Activated T-helper 2 cell treated with anti-CD3 and anti-CD28 coated beads, Interferon-gamma antibody, Interleukin-2, Interleukin-4, amounts not matched to agents 10 μg/mL and 5 μg/mL and 100 μg/mL, durations not matched to agents 14 hours and 24 hours and 36 hours (primary cell): ENCODE measurements at regions not wholly inside any gene's neighbourhood (a gene's known extent, or its start where the extent isn't known, plus 50 kb on each side); places are given as distances from the start of the nearest gene placed in this dataset.

Source experiments
- DNase-seq: peaks from one replicate; pipeline ENCODE4 v3.0.0; 2021; ENCODE audit warnings: low spot score
- H3K27ac Mint-ChIP-seq: one replicate; pipeline ENCODE4 v1.8.0; 2021; ENCODE audit warnings: mixed read lengths
- H3K27me3 Mint-ChIP-seq: one replicate; pipeline ENCODE4 v1.8.0; 2021; ENCODE audit warnings: low read depth, mixed read lengths
- H3K36me3 Mint-ChIP-seq: one replicate; pipeline ENCODE4 v1.8.0; 2021; ENCODE audit warnings: low read depth, mixed read lengths
- H3K4me1 Mint-ChIP-seq: one replicate; pipeline ENCODE4 v1.8.0; 2021; ENCODE audit warnings: low read depth, mixed read lengths
- H3K4me3 Mint-ChIP-seq: one replicate; pipeline ENCODE4 v1.8.0; 2021; ENCODE audit warnings: low read depth, mild to moderate bottlenecking, moderate library complexity, mixed read lengths
- H3K9me3 Mint-ChIP-seq: one replicate; pipeline ENCODE4 v1.8.0; 2021; ENCODE audit warnings: mixed read lengths
- intact Hi-C: fragments of 100-400 bp; cut with micrococcal nuclease; formaldehyde crosslinking; loops from one replicate; pipeline ENCODE4 v1.15.1; 2023

DNA sequence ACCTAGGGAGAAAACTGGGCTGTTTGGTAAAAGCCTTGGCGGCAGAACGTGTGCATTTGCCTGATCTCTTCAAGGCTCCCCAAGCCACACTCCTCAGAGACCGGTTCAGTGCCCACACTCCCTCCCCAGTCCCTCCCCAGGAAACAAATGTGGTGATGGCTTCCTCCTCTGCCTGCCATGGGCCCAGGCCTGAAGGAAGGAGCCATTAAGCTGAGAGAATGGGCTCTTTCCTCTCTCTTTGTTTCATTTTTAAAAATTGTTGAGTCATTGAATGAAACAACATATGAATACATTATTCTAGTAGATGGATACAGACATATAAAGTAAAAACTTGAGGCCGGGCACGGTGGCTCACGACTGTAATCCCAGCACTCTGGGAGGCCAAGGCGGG lies 50.6 kb upstream of the YWHAQ start:
- H3K27me3 Mint-ChIP-seq = no peaks in the 10 kb centered on the region
- H3K27ac Mint-ChIP-seq = peak overlapping the region; percentile 79
- H3K9me3 Mint-ChIP-seq = no peaks in the 10 kb centered on the region
- peak; percentile 38 for DNase-seq
- intact Hi-C loops = no loop called here
- peaks cover 12% of the 10 kb centered on the region for H3K4me1 Mint-ChIP-seq
- H3K4me3 Mint-ChIP-seq = no peak overlapping the region
- peaks cover 3% of the 10 kb centered on the region for H3K36me3 Mint-ChIP-seq

DNA sequence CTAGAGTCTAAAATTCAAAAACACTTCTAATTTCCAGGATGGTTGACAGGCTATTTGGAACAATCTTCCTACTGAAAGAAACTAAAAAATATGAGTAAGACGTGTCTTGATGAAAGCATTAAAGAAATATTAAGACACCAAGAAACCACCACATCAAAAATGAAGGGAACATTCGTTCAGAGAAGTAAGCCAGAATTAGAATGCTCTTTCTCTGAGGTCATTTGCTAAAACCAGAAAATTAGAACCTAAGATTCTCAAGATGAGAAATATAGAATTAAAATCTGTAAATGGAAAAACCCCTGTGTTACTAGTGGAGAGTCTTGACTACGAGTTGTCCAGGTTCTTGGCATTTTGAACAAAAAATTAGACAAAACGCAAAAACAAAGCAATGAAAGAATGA lies 54.8 kb upstream of the YWHAQ start:
- DNase-seq = no peak
- Mint-ChIP-seq H3K9me3 (no peaks in the 10 kb centered on the region), H3K4me3 (no peak overlapping the region), H3K36me3 (peaks cover 3% of the 10 kb centered on the region), H3K27ac (no peak overlapping the region), H3K27me3 (no peaks in the 10 kb centered on the region), H3K4me1 (peaks cover 12% of the 10 kb centered on the region)
- intact Hi-C loops = no loop called here

DNA sequence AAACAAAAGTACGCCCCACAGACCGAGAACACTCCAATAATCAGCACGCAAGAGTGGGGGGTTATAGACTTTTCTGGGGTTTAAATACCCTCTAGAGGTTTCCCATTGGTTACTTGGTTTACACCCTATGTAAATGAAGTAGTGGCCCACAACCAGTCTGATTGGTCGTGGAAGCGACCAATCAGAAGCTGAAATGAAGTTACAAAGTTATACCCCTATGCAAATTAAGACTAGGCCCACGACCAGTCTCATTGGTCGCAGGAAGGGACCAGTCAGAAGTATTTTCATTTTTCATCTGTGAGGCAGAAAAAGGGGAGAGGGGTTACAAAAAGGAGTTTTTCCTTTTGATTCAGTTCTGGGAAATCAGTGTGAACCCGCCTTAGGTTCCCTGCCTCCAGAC lies 55.3 kb upstream of the YWHAQ start:
- Mint-ChIP-seq H3K27me3 (no peaks in the 10 kb centered on the region), H3K27ac (no peak overlapping the region), H3K4me1 (peaks cover 10% of the 10 kb centered on the region), H3K36me3 (peaks cover 3% of the 10 kb centered on the region), H3K4me3 (no peak overlapping the region), H3K9me3 (no peaks in the 10 kb centered on the region)
- no peak for DNase-seq
- intact Hi-C loops = no loop called here

DNA sequence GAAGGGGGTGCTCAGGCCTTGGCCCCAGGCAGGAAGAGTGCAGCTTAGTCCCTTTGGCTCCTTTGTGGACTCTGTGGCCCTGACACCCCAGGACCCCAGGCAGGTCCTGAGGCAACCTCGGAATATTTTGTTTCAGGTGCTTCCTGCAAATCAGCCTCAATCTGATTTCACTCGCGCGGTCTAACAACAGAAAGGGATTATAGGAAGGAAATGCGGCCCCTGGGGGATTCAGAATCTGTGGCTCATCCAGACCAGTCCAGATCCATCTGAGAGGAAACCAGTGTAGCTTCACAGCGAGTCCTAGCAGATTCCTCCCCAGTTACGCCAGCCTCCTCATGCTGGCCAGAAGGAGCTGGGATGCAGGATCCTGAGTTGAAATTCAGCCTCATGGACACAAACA lies 59.5 kb upstream of the YWHAQ start:
- Mint-ChIP-seq H3K27me3 (no peaks in the 10 kb centered on the region), H3K36me3 (no peaks in the 10 kb centered on the region), H3K27ac (no peak overlapping the region), H3K4me3 (no peak overlapping the region), H3K4me1 (peaks cover 7% of the 10 kb centered on the region), H3K9me3 (no peaks in the 10 kb centered on the region)
- intact Hi-C loops = no loop called here
- no peak for DNase-seq

DNA sequence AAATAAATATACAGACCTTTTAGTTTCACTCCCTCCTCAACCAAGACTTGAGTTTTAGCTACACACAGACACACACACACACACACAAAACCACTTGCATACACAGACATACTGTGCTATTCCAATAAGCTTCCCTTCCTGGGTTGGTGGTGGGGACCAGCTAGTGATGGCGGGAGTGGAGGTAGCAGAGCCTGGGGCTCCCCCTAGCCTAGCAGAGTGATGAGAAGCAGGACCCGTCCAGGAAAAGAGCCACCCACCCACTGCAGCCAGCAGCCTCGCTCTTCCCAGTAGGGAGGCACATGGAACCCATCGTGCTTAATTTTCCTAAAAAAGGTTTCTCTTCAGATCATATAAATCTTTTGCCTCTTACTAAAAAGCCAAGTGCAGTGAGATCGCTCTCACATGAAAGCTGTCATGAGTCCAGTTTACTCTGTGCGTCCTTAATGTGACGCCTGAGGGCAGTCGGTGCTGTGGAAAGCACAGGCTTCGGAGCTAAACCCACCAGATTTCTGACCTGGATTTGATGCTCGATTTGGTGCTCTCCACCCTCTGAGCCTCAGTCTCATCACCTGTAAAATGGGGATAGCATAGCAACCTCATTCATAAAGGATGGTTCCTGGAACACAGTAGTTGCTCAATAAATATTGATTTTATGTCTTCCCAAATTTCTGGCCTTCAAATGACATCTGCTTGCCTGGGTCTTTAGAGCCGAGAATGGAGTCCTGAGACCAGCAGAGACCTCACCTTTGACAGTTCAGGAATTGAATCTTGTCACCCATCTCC lies 60.1 kb upstream of the YWHAQ start:
- H3K4me1 Mint-ChIP-seq = peaks cover 7% of the 10 kb centered on the region
- intact Hi-C loops = no loop called here
- no peak overlapping the region for H3K4me3 Mint-ChIP-seq
- DNase-seq = no peak
- no peaks in the 10 kb centered on the region for H3K36me3 Mint-ChIP-seq
- no peaks in the 10 kb centered on the region for H3K9me3 Mint-ChIP-seq
- no peaks in the 10 kb centered on the region for H3K27me3 Mint-ChIP-seq
- no peak overlapping the region for H3K27ac Mint-ChIP-seq

DNA sequence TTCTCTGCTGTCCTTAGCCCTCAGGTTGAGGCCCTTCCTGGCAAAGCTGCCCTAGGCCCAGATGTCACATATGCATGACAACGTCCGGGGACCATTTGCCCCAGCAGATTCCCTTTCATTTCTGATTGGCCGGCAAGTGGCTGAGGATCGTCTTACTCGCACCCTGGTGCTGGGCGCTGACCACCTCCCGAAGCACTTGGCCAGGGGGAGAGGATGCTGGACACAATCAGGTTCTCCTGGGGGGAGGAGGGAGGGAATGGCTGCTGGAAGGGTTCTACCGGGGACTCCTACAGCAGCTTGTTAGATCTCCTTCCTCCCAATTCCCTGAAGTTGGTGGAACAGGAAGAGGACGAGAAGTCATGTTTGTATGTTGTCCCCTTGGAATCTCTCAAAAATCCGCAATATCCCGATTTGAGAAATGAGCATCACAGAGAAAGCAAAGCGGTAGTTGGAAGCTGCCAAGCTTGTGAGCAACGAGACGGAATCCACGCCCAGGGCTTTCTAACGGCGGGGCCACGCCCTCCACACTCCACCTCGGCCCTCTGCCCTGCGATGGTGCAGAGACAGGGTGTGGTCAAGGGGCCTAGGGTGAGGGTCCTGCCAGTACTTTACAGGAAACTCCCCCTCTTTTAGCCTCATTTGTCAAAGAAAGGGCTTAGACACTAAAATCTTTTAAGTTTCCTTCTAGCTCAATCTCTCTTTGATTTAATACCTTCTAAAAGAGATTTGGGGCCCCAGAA lies 61.8 kb upstream of the YWHAQ start:
- Mint-ChIP-seq H3K4me3 (no peak overlapping the region), H3K4me1 (peaks cover 9% of the 10 kb centered on the region), H3K27me3 (no peaks in the 10 kb centered on the region), H3K36me3 (no peaks in the 10 kb centered on the region), H3K27ac (no peak overlapping the region), H3K9me3 (no peaks in the 10 kb centered on the region)
- DNase-seq = no peak
- intact Hi-C loops = no loop called here

DNA sequence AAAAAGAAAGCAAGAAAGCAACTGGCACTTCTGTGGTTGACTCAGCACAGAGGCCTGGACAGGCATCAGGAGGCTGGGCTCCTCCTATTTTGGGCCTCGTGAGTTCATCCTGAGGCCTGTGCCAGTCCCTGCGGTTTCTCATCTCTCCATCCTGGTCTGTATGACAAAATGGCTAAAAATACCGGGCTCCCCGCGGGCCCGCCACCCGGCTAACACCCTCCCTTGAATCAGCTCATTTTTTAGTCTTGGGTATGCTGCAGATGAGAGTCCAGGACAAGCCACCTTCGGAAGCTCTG lies 62.3 kb upstream of the YWHAQ start:
- Mint-ChIP-seq H3K36me3 (no peaks in the 10 kb centered on the region), H3K4me1 (peaks cover 14% of the 10 kb centered on the region), H3K9me3 (no peaks in the 10 kb centered on the region), H3K4me3 (no peak overlapping the region), H3K27ac (peak overlapping the region; percentile 53), H3K27me3 (no peaks in the 10 kb centered on the region)
- intact Hi-C loops = no loop called here
- no peak for DNase-seq

DNA sequence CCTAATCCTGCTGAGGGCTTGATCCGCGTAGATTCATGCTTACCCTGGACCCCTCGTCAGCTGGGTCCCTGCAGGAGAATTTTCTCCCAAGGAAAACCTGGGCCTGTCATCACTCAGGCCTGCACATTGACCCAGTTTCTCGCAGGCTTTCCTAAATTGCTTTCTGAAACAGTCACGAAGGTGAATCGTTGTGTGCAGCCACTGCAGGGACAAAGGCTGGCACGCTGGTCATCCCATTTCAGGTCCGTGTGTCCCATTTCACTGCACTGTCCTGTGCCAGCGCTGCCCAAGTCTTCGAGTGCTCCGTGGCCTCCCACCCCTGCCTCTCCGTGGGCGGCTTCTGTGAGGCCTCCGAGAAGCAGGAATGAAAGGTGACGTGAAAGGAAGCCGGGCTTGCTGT lies 62.8 kb upstream of the YWHAQ start:
- intact Hi-C loops = no loop called here
- DNase-seq = no peak
- H3K4me3 Mint-ChIP-seq = no peak overlapping the region
- H3K4me1 Mint-ChIP-seq = peaks cover 17% of the 10 kb centered on the region
- no peaks in the 10 kb centered on the region for H3K9me3 Mint-ChIP-seq
- no peaks in the 10 kb centered on the region for H3K36me3 Mint-ChIP-seq
- H3K27me3 Mint-ChIP-seq = no peaks in the 10 kb centered on the region
- no peak overlapping the region for H3K27ac Mint-ChIP-seq

DNA sequence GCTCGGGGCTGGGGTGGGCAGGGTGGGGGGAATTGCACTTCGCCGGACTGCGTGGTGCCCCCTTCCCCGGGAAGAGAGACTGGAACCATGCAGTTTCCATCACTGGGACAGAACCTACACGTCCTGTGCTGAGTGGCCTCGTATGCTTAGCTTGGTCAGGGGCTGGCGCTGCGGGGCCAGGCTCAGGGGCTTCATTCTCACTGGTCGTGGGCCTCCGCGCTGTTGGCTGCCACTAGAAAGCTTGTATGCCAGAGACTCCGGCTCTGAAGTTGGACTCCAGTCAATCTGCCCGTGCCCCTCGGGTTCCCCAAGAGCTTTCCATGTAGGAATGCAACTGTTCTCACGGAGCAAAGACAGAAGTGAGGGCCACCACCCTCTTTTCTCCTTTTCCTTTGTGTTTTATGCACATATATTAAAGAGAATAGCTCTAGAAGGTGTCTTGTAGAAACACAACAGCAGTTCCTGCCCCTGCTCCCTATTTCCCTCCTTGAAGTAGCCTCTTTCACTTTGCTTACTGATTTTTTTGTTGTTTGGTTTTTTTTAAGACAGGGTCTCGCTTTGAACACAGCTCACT lies 64.0 kb upstream of the YWHAQ start:
- no peak overlapping the region for H3K27ac Mint-ChIP-seq
- no peaks in the 10 kb centered on the region for H3K27me3 Mint-ChIP-seq
- H3K4me3 Mint-ChIP-seq = no peak overlapping the region
- peaks cover 24% of the 10 kb centered on the region for H3K4me1 Mint-ChIP-seq
- no peaks in the 10 kb centered on the region for H3K36me3 Mint-ChIP-seq
- H3K9me3 Mint-ChIP-seq = no peaks in the 10 kb centered on the region
- intact Hi-C loops = no loop called here
- no peak for DNase-seq

DNA sequence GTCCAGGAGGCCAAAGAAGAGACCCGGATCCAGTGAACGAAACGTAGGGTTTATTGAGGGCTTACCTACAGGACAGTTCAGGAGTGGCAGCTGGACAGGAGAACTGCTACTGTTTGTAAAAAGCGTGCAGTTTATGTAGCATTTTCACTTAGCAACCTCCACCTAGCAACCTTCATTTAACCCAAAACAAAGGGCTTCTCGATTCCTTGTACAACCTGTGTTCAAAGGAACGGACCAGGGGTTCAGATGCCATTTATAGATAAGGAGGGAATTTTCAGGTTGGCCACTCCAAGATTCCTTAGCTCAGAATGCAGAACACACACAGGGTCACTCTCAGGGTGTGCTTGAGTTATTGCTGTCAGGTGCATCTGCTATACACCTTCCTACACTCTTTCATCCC lies 65.1 kb upstream of the YWHAQ start:
- Mint-ChIP-seq H3K4me3 (no peak overlapping the region), H3K36me3 (peaks cover 3% of the 10 kb centered on the region), H3K27me3 (no peaks in the 10 kb centered on the region), H3K27ac (no peak overlapping the region), H3K9me3 (peaks cover 3% of the 10 kb centered on the region), H3K4me1 (peaks cover 29% of the 10 kb centered on the region)
- intact Hi-C loops = no loop called here
- DNase-seq = no peak

DNA sequence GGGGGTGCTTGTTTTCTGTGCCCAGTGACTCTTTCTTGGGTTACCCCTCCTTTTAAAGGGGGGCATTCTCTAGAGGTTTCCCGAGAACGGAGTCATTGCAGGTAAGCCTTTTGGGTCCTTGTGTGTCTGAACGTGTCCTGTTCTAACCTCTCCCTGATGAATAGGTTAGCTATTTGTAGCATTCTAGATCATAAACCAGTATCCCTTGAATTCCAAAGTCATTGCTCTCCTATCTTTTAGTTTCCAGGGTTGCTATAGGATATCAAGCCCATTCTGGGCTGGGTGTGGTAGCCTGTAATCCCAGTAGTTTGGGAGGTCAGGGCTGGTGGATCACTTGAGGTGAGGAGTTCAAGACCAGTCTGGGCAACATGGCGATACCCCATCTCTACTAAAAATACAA lies 65.9 kb upstream of the YWHAQ start:
- peaks cover 3% of the 10 kb centered on the region for H3K36me3 Mint-ChIP-seq
- no peak overlapping the region for H3K4me3 Mint-ChIP-seq
- peaks cover 29% of the 10 kb centered on the region for H3K4me1 Mint-ChIP-seq
- no peak overlapping the region for H3K27ac Mint-ChIP-seq
- H3K9me3 Mint-ChIP-seq = peaks cover 9% of the 10 kb centered on the region
- intact Hi-C loops = no loop called here
- no peaks in the 10 kb centered on the region for H3K27me3 Mint-ChIP-seq
- no peak for DNase-seq

DNA sequence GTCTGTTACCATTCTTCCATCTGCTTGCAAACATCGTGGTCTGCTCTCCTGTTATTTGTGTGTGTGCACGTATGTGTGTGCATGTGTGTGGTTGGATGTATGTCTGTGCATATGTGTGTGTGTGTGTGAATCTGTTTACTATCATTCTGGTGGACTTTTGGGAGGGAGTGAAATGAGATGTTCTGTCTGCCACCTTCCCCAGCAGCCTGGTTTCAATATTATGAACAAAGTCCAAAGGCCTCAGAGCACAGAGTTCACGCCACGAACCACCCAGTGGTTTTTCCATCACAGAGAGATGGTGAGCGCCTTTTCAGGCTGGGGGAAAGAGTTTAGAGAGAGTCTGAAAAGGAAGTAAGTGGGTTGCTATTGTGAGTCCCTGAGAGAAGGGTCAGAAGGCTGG lies 67.1 kb upstream of the YWHAQ start:
- Mint-ChIP-seq H3K9me3 (peaks cover 14% of the 10 kb centered on the region), H3K27ac (peak overlapping the region; percentile 33), H3K4me1 (peaks cover 36% of the 10 kb centered on the region), H3K4me3 (no peak overlapping the region), H3K27me3 (no peaks in the 10 kb centered on the region), H3K36me3 (peaks cover 3% of the 10 kb centered on the region)
- intact Hi-C loops = loop anchor here (1.0 kb wide), 2 partner anchors 11 to 42 kb away; no protein-coding TSS in a partner anchor
- no peak for DNase-seq
